PC-3 (cell line): ENCODE measurements at regions not wholly inside any gene's neighbourhood (a gene's known extent, or its start where the extent isn't known, plus 50 kb on each side); places are given as distances from the start of the nearest gene placed in this dataset.

Experiments
- EZH2 ChIP-seq: fragments of 300-600 bp; sonication (generic); IDR thresholded peaks from one replicate; pipeline ENCODE4 v1.6.1; 2017; ENCODE audit warnings: antibody characterized with exemption, mild to moderate bottlenecking, low read length; ENCODE audit not compliant: unreplicated experiment
- EZH2phosphoT487 ChIP-seq: fragments of 300-600 bp; sonication (generic); IDR thresholded peaks from 2 replicates; pipeline ENCODE4 v1.6.1; 2018; ENCODE audit warnings: mild to moderate bottlenecking, antibody characterized with exemption, low read length, borderline replicate concordance
- TF ChIP-seq, protein P1 (sequence below): fragments of 300-600 bp; sonication (generic); conservative IDR thresholded peaks from 2 replicates; pipeline ENCODE4 v1.5.1; 2017; ENCODE audit warnings: antibody characterized with exemption, low read depth, mild to moderate bottlenecking, low read length

DNA sequence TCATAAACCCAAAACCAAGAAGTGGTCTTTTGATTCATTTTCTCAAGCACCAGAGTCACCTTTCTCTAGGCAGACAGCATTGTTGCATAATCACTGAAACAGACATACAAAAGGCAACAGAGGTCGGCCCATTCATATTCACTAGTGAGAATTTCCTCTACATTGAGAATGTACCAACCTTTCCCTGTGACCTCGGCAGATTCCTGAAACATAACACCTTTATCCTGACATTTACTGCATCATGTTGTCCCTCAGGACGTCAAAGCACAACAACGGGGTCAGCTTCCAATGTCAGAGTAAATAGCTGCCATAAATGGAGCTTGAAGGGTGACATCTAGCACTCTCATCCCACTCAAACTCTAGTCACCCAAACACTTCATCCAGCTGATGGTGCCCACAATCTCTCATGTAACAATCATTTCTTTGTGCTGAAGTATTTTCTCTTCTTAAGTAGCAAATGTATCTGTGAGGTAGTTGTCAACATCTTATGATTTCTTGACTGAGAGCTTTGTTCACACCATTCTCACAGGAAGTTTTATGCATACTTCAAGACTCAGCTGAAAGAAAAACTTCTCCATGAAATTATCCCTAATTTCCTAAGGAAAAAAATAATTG, 802.6 kb upstream of the CHAC2 start:
- TF ChIP-seq, protein P1, sequence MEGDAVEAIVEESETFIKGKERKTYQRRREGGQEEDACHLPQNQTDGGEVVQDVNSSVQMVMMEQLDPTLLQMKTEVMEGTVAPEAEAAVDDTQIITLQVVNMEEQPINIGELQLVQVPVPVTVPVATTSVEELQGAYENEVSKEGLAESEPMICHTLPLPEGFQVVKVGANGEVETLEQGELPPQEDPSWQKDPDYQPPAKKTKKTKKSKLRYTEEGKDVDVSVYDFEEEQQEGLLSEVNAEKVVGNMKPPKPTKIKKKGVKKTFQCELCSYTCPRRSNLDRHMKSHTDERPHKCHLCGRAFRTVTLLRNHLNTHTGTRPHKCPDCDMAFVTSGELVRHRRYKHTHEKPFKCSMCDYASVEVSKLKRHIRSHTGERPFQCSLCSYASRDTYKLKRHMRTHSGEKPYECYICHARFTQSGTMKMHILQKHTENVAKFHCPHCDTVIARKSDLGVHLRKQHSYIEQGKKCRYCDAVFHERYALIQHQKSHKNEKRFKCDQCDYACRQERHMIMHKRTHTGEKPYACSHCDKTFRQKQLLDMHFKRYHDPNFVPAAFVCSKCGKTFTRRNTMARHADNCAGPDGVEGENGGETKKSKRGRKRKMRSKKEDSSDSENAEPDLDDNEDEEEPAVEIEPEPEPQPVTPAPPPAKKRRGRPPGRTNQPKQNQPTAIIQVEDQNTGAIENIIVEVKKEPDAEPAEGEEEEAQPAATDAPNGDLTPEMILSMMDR: no peak
- TF ChIP-seq EZH2: no peak
- no peak for TF ChIP-seq EZH2phosphoT487
